ENCODE measurements at regions not wholly inside any gene's neighbourhood (a gene's known extent, or its start where the extent isn't known, plus 50 kb on each side); places are given as distances from the start of the nearest gene placed in this dataset.

- H4K20me1 ChIP-seq (ENCODE audit: low read depth), result peaks cover 5% of the 10 kb centered on the region
- Mint-ChIP-seq H3K4me1 (peaks cover 28% of the 10 kb centered on the region), H3K9me3 (peaks cover under 1% of the 10 kb centered on the region), H3K27me3 (ENCODE audit: insufficient read depth, low read depth) (no peaks in the 10 kb centered on the region), H3K36me3 (peaks cover 14% of the 10 kb centered on the region), H3K4me3 (peak overlapping the region; percentile 41), H3K27ac (no peak overlapping the region)
- H3F3A ChIP-seq (ENCODE audit: low read depth), result peaks cover 26% of the 10 kb centered on the region
- H3K4me1 ChIP-seq, result peaks cover 5% of the 10 kb centered on the region
- TF ChIP-seq EZH2 (IDR thresholded peaks at IDR 0.05), result no peak
- TF ChIP-seq EZH2phosphoT487 (IDR thresholded peaks at IDR 0.05), result no peak
- no peak for TF ChIP-seq CTCF (IDR thresholded peaks at IDR 0.05)
- H3K79me2 ChIP-seq (ENCODE audit: low read depth), result no peaks in the 10 kb centered on the region
- H3K27me3 ChIP-seq, result no peaks in the 10 kb centered on the region
- H3K9ac ChIP-seq, result no peak overlapping the region
- no peak overlapping the region for H3K4me2 ChIP-seq
- H3K4me3 ChIP-seq, result no peak overlapping the region
- no peak overlapping the region for H2AFZ ChIP-seq (replicated peaks)
- no peak overlapping the region for H3K27ac ChIP-seq
- DNase-seq (ENCODE audit: low spot score), result no peak
- no peaks in the 10 kb centered on the region for H3K36me3 ChIP-seq
- H3K9me3 ChIP-seq (ENCODE audit: low read depth), result no peaks in the 10 kb centered on the region
These were observed 119.0 kb upstream of the PRSS16 start for GRCh38 chr6:27128311-27129094.

GRCh38 chr6:27129095-27129815, 118.2 kb upstream of the PRSS16 start:
- H3K9ac ChIP-seq, result no peak overlapping the region

GRCh38 chr6:27129917-27130316, 117.6 kb upstream of the PRSS16 start:
- no peak for DNase-seq (ENCODE audit: low spot score)
- Histone ChIP-seq H3K36me3 (no peaks in the 10 kb centered on the region), H3K9me3 (ENCODE audit: low read depth) (no peaks in the 10 kb centered on the region), H2AFZ (replicated peaks) (no peak overlapping the region), H3K4me1 (peaks cover 8% of the 10 kb centered on the region), H3K9ac (no peak overlapping the region), H3K27ac (no peak overlapping the region), H3K4me2 (peak overlapping the region; percentile 76), H3K27me3 (no peaks in the 10 kb centered on the region), H3F3A (ENCODE audit: low read depth) (peaks cover 35% of the 10 kb centered on the region), H3K4me3 (no peak overlapping the region), H4K20me1 (ENCODE audit: low read depth) (peaks cover 5% of the 10 kb centered on the region), H3K79me2 (ENCODE audit: low read depth) (no peaks in the 10 kb centered on the region)
- Mint-ChIP-seq H3K36me3 (peaks cover 9% of the 10 kb centered on the region), H3K4me1 (peaks cover 34% of the 10 kb centered on the region), H3K9me3 (no peaks in the 10 kb centered on the region), H3K27me3 (ENCODE audit: insufficient read depth, low read depth) (no peaks in the 10 kb centered on the region), H3K4me3 (no peak overlapping the region), H3K27ac (no peak overlapping the region)
- TF ChIP-seq EZH2phosphoT487 (IDR thresholded peaks at IDR 0.05) (no peak), EZH2 (IDR thresholded peaks at IDR 0.05) (no peak), CTCF (IDR thresholded peaks at IDR 0.05) (no peak)

More at GRCh38 chr6:27129095-27129815, 118.2 kb upstream of the PRSS16 start:
- no peak overlapping the region for H3K4me3 ChIP-seq
- H3K79me2 ChIP-seq (ENCODE audit: low read depth), result no peaks in the 10 kb centered on the region
- no peak for DNase-seq (ENCODE audit: low spot score)
- no peak overlapping the region for H3K4me2 ChIP-seq
- H3K27me3 ChIP-seq, result no peaks in the 10 kb centered on the region
- no peaks in the 10 kb centered on the region for H3K9me3 Mint-ChIP-seq
- no peaks in the 10 kb centered on the region for H3K36me3 ChIP-seq
- H2AFZ ChIP-seq (replicated peaks), result no peak overlapping the region
- peaks cover 33% of the 10 kb centered on the region for H3F3A ChIP-seq (ENCODE audit: low read depth)
- no peaks in the 10 kb centered on the region for H3K27me3 Mint-ChIP-seq (ENCODE audit: insufficient read depth, low read depth)
- peaks cover 11% of the 10 kb centered on the region for H3K36me3 Mint-ChIP-seq
- H4K20me1 ChIP-seq (ENCODE audit: low read depth), result peaks cover 5% of the 10 kb centered on the region
- peaks cover 34% of the 10 kb centered on the region for H3K4me1 Mint-ChIP-seq
- no peaks in the 10 kb centered on the region for H3K9me3 ChIP-seq (ENCODE audit: low read depth)
- H3K27ac Mint-ChIP-seq, result no peak overlapping the region
- H3K27ac ChIP-seq, result no peak overlapping the region
- TF ChIP-seq EZH2phosphoT487 (IDR thresholded peaks at IDR 0.05) (no peak), CTCF (IDR thresholded peaks at IDR 0.05) (no peak), EZH2 (IDR thresholded peaks at IDR 0.05) (no peak)
- H3K4me1 ChIP-seq, result peaks cover 8% of the 10 kb centered on the region
- peak overlapping the region; percentile 48 for H3K4me3 Mint-ChIP-seq

Measured in neural progenitor cell (in vitro differentiated cells).